A673 (cell line): ENCODE measurements at regions not wholly inside any gene's neighbourhood (a gene's known extent, or its start where the extent isn't known, plus 50 kb on each side); places are given as distances from the start of the nearest gene placed in this dataset.

Source experiments
- BruUV-seq: library from RNA; stranded (reverse); fragments of 400-500 nt; replicated peaks from 2 replicates; lab custom pipeline; 2021; lab: Mats Ljungman, UMichigan
- CTCF ChIA-PET: fragments of 300-600 bp; sonication (Branson Sonifier 250); formaldehyde crosslinking; loops from one replicate; lab custom pipeline; 2022; ENCODE audit warnings: antibody characterized with exemption; lab: Charles Lee
- POLR2A ChIA-PET: fragments of 300-600 bp; sonication (Branson Sonifier 250); formaldehyde crosslinking; loops from one replicate; lab custom pipeline; 2022; ENCODE audit warnings: antibody characterized with exemption; ENCODE audit not compliant: low non-redundant PET; lab: Charles Lee
- DNase-seq: peaks from one replicate; pipeline ENCODE4 v3.0.0-alpha.2; 2015; ENCODE audit warnings: low spot score
- H3K27ac ChIP-seq: fragments of 200-600 bp; sonication (generic); 2 replicates; pipeline ENCODE4 v1.5.1; 2016; ENCODE audit warnings: mixed run types, low read depth, mild to moderate bottlenecking, mixed read lengths, antibody characterized with exemption, low read length; ENCODE audit not compliant: poor library complexity, severe bottlenecking
- H3K27me3 ChIP-seq: fragments of 200-600 bp; sonication (generic); replicated peaks from 2 replicates; pipeline ENCODE4 v1.6.1; 2017; ENCODE audit warnings: mixed run types, low read depth, mild to moderate bottlenecking, mixed read lengths, antibody characterized with exemption, low read length; ENCODE audit not compliant: insufficient read depth, poor library complexity
- H3K36me3 ChIP-seq: fragments of 200-600 bp; sonication (generic); 2 replicates; pipeline ENCODE4 v1.6.1; 2016; ENCODE audit warnings: mixed run types, mild to moderate bottlenecking, mixed read lengths, antibody characterized with exemption, low read length; ENCODE audit not compliant: insufficient read depth, poor library complexity, severe bottlenecking
- H3K4me1 ChIP-seq: fragments of 200-600 bp; sonication (generic); 2 replicates; pipeline ENCODE4 v1.6.1; 2017; ENCODE audit warnings: mixed run types, mild to moderate bottlenecking, mixed read lengths, antibody characterized with exemption, low read length; ENCODE audit not compliant: insufficient read depth, poor library complexity, severe bottlenecking
- H3K4me3 ChIP-seq: fragments of 200-600 bp; sonication (generic); 2 replicates; pipeline ENCODE4 v1.5.1; 2016; ENCODE audit warnings: low read depth, mixed run types, mild to moderate bottlenecking, mixed read lengths, low read length; ENCODE audit not compliant: poor library complexity, severe bottlenecking
- H3K9me3 ChIP-seq: fragments of 200-600 bp; sonication (generic); 2 replicates; pipeline ENCODE4 v1.6.1; 2016; ENCODE audit warnings: mixed run types, low read depth, mild to moderate bottlenecking, mixed read lengths, antibody characterized with exemption, low read length; ENCODE audit not compliant: poor library complexity, severe bottlenecking
- CTCF ChIP-seq: fragments of 300-800, 200-600 bp; sonication (generic); conservative IDR thresholded peaks from 2 replicates; pipeline ENCODE4 v1.5.1; 2017; ENCODE audit warnings: low read depth, mild to moderate bottlenecking, antibody characterized with exemption, low read length, moderate library complexity, mixed read lengths
- EZH2 ChIP-seq: fragments of 200-600 bp; sonication (generic); IDR thresholded peaks from 2 replicates; pipeline ENCODE4 v1.6.1; 2017; ENCODE audit warnings: borderline replicate concordance, low read depth, mild to moderate bottlenecking, mixed read lengths, antibody characterized with exemption, low read length; ENCODE audit not compliant: poor library complexity, severe bottlenecking
- intact Hi-C: fragments of 100-400 bp; cut with micrococcal nuclease; formaldehyde crosslinking; loops from one replicate; pipeline ENCODE4 v1.10.0; 2022; ENCODE audit not compliant: unreplicated experiment

- H3K27ac ChIP-seq: no peak overlapping the region
- no peaks in the 10 kb centered on the region for H3K9me3 ChIP-seq
- no peak overlapping the region for H3K4me3 ChIP-seq
- no peak for TF ChIP-seq EZH2
- TF ChIP-seq CTCF: no peak
- BruUV-seq: no TSS peak
- ChIA-PET POLR2A (no interaction called here), CTCF (no interaction called here)
- H3K4me1 ChIP-seq: no peaks in the 10 kb centered on the region
- no peaks in the 10 kb centered on the region for H3K27me3 ChIP-seq
- intact Hi-C loops: no loop called here
- DNase-seq: no peak
- no peaks in the 10 kb centered on the region for H3K36me3 ChIP-seq
Observed at GRCh38 chr13:99893567-99893966, 78.0 kb downstream of the ZIC5 start.

GRCh38 chr13:99892866-99893504, 78.6 kb downstream of the ZIC5 start:
- Histone ChIP-seq H3K4me1 (no peaks in the 10 kb centered on the region), H3K27me3 (no peaks in the 10 kb centered on the region), H3K9me3 (no peaks in the 10 kb centered on the region), H3K36me3 (no peaks in the 10 kb centered on the region), H3K4me3 (no peak overlapping the region), H3K27ac (no peak overlapping the region)
- intact Hi-C loops: no loop called here
- no TSS peak for BruUV-seq
- ChIA-PET POLR2A (no interaction called here), CTCF (no interaction called here)
- TF ChIP-seq CTCF (no peak), EZH2 (no peak)
- DNase-seq: no peak

DNA sequence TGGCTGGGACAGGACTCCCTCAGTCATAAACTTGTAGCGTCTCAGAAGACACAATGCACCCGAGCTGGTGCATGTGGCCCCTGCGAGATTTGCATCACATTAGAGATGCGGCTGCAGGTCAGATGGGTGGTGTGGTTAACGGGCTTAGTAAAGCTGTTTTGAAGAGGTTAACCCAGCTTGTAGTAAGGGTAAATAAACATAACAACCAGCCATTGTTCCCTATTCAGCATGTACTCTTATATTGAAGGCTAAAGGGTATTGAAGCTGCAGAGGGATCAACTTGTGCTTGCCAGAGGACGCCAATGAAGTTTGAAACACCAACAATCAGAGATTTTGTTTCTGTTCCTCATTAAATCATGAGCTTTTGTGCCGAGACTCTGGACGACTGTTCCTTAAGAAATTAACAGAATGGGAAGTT, 79.4 kb downstream of the ZIC5 start:
- CTCF ChIA-PET: no interaction called here
- Histone ChIP-seq H3K36me3 (no peaks in the 10 kb centered on the region), H3K4me3 (no peak overlapping the region), H3K27ac (no peak overlapping the region), H3K4me1 (no peaks in the 10 kb centered on the region), H3K9me3 (no peaks in the 10 kb centered on the region), H3K27me3 (no peaks in the 10 kb centered on the region)
- TF ChIP-seq CTCF: no peak
- no peak for TF ChIP-seq EZH2
- POLR2A ChIA-PET: no interaction called here
- no TSS peak for BruUV-seq
- intact Hi-C loops: no loop called here
- no peak for DNase-seq
